Body of pancreas (tissue), 4 donors: ENCODE measurements at regions not wholly inside any gene's neighbourhood (a gene's known extent, or its start where the extent isn't known, plus 50 kb on each side); places are given as distances from the start of the nearest gene placed in this dataset.

ENCODE experiments used
- CTCF ChIP-seq, 7 experiments: fragments of 450-650 bp in 4 of 7; fragments of 200-600 bp in 3 of 7; sonication (generic) in 3 of 7; IDR thresholded peaks; one replicate each; pipeline ENCODE4 v1.5.1; 2016 to 2019; ENCODE audit warnings: antibody characterized with exemption in 7 of 7
- POLR2A ChIP-seq, 3 donors: fragments of 450-650 bp; IDR thresholded peaks; one replicate each; pipeline ENCODE4 v1.6.1; 2016; ENCODE audit warnings: antibody characterized with exemption in 3 of 3, mild to moderate bottlenecking in 2 of 3

GRCh38 chr3:35336601-35337000 lies 302.7 kb upstream of the ARPP21 start:
- TF ChIP-seq CTCF (IDR thresholded peaks at IDR 0.05) (no peak), POLR2A (IDR thresholded peaks at IDR 0.05) (no peak)
